ENCODE measurements at regions not wholly inside any gene's neighbourhood (a gene's known extent, or its start where the extent isn't known, plus 50 kb on each side); places are given as distances from the start of the nearest gene placed in this dataset.

DNA sequence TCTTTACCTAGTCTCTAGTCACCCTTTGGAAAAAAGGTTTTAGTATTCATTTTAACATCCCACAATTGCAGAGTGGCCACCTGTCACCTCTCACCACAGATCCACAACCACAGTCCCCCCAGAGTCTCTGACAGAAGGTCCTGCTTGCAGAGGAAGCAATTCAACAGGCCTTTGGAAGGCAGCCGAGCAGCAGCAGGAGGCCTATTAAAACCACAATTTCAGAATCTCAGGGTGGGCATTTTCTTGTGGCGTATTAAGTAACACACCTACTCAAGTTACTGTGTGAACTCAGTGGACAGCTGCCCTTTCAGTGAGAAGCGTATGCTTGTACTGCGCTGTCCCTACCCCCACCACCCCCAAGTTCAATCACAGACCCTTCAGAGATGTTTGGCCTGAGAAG lies 234.0 kb upstream of the HMGA2 start:
- H3K27ac ChIP-seq (ENCODE audit: low read depth, low read length, poor library complexity, severe bottlenecking): no peak overlapping the region
- no peak overlapping the region for H3K4me3 ChIP-seq (ENCODE audit: low read depth, low read length, poor library complexity, severe bottlenecking)
- H3K36me3 ChIP-seq (ENCODE audit: insufficient read depth, low read length): no peaks in the 10 kb centered on the region
- no peak for DNase-seq (ENCODE audit: low spot score)
- no peaks in the 10 kb centered on the region for H3K4me1 ChIP-seq (ENCODE audit: insufficient read depth, low read length, poor library complexity, severe bottlenecking)
- intact Hi-C loops (cut with micrococcal nuclease; ENCODE audit: unreplicated experiment): no loop called here
- ChIA-PET CTCF (ENCODE audit: unreplicated experiment) (no interaction called here), POLR2A (no interaction called here)
- H3K9me2 ChIP-seq (ENCODE audit: insufficient read depth, low read length): no peaks in the 10 kb centered on the region
- no TSS peak for BruUV-seq (replicated peaks)
- no peaks in the 10 kb centered on the region for H4K20me1 ChIP-seq (ENCODE audit: insufficient read depth, low read length)
- no peak overlapping the region for H3K4me2 ChIP-seq (ENCODE audit: low read length)
- no peaks in the 10 kb centered on the region for H3K79me2 ChIP-seq (ENCODE audit: insufficient read depth, low read depth, low read length)
- no peak overlapping the region for H2AFZ ChIP-seq (ENCODE audit: low read length)
- no peaks in the 10 kb centered on the region for H3K9me3 ChIP-seq (ENCODE audit: low read length)
- no peak for TF ChIP-seq EZH2phosphoT487 (IDR thresholded peaks at IDR 0.05; ENCODE audit: borderline replicate concordance, low read depth, low read length)
- TF ChIP-seq, protein P1, sequence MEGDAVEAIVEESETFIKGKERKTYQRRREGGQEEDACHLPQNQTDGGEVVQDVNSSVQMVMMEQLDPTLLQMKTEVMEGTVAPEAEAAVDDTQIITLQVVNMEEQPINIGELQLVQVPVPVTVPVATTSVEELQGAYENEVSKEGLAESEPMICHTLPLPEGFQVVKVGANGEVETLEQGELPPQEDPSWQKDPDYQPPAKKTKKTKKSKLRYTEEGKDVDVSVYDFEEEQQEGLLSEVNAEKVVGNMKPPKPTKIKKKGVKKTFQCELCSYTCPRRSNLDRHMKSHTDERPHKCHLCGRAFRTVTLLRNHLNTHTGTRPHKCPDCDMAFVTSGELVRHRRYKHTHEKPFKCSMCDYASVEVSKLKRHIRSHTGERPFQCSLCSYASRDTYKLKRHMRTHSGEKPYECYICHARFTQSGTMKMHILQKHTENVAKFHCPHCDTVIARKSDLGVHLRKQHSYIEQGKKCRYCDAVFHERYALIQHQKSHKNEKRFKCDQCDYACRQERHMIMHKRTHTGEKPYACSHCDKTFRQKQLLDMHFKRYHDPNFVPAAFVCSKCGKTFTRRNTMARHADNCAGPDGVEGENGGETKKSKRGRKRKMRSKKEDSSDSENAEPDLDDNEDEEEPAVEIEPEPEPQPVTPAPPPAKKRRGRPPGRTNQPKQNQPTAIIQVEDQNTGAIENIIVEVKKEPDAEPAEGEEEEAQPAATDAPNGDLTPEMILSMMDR (conservative IDR thresholded peaks at IDR 0.05; ENCODE audit: low read length): no peak

DNA sequence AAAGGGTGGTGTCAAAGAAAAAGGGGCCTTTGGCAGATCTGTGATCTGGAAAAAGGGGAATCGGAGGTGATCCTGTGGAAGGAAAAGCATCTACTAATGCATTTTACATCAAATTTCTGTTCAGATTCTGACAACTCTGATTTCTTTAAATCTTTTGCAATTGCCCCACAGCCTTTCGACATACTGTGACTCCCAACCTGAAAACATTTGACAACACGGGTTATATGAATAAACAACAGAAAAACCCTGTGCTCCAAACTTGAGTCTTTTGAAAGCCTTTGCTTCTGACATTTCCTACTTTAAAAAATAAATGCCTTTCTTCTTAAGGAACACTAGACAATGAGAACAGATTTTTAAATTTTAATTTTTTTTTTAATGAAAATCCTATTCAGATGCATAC lies 231.9 kb upstream of the HMGA2 start:
- no peak for TF ChIP-seq EZH2phosphoT487 (IDR thresholded peaks at IDR 0.05; ENCODE audit: borderline replicate concordance, low read depth, low read length)
- TF ChIP-seq, protein P1 (conservative IDR thresholded peaks at IDR 0.05; ENCODE audit: low read length): no peak
- no peaks in the 10 kb centered on the region for H3K9me2 ChIP-seq (ENCODE audit: insufficient read depth, low read length)
- no peaks in the 10 kb centered on the region for H3K36me3 ChIP-seq (ENCODE audit: insufficient read depth, low read length)
- H3K27ac ChIP-seq (ENCODE audit: low read depth, low read length, poor library complexity, severe bottlenecking): no peak overlapping the region
- DNase-seq (ENCODE audit: low spot score): no peak
- no peaks in the 10 kb centered on the region for H3K4me1 ChIP-seq (ENCODE audit: insufficient read depth, low read length, poor library complexity, severe bottlenecking)
- no peaks in the 10 kb centered on the region for H3K9me3 ChIP-seq (ENCODE audit: low read length)
- no peak overlapping the region for H3K4me2 ChIP-seq (ENCODE audit: low read length)
- BruUV-seq (replicated peaks): no TSS peak
- H3K79me2 ChIP-seq (ENCODE audit: insufficient read depth, low read depth, low read length): no peaks in the 10 kb centered on the region
- H3K4me3 ChIP-seq (ENCODE audit: low read depth, low read length, poor library complexity, severe bottlenecking): no peak overlapping the region
- H2AFZ ChIP-seq (ENCODE audit: low read length): no peak overlapping the region
- CTCF ChIA-PET (ENCODE audit: unreplicated experiment): no interaction called here
- intact Hi-C loops (cut with micrococcal nuclease; ENCODE audit: unreplicated experiment): no loop called here
- POLR2A ChIA-PET: no interaction called here
- no peaks in the 10 kb centered on the region for H4K20me1 ChIP-seq (ENCODE audit: insufficient read depth, low read length)

DNA sequence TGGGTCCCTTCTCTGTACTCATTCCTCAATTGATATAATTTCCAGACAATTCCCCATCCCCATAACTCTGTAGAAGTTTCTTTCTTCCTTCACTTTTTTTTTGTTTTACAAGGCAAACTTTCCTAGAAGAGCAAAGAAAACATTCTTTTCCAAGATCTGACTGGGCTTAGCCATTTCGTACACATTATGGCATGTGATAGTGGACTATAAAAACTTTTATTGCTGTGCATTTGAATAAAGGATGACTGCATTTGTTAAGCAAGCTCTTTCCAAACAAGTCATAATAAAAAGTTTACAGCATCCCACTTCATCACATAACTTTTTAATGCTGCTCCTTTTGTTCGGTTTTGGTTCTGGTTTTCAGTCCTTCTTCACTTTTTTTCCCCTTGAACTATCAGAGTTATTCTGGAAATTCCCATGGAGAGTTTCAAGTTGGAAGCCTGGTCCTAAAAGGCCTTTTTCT lies 231.0 kb upstream of the HMGA2 start:
- H2AFZ ChIP-seq (ENCODE audit: low read length): no peak overlapping the region
- POLR2A ChIA-PET: no interaction called here
- DNase-seq (ENCODE audit: low spot score): no peak
- H3K4me3 ChIP-seq (ENCODE audit: low read depth, low read length, poor library complexity, severe bottlenecking): no peak overlapping the region
- no peaks in the 10 kb centered on the region for H3K79me2 ChIP-seq (ENCODE audit: insufficient read depth, low read depth, low read length)
- no peak for TF ChIP-seq EZH2phosphoT487 (IDR thresholded peaks at IDR 0.05; ENCODE audit: borderline replicate concordance, low read depth, low read length)
- TF ChIP-seq, protein P1 (conservative IDR thresholded peaks at IDR 0.05; ENCODE audit: low read length): no peak
- no peaks in the 10 kb centered on the region for H3K36me3 ChIP-seq (ENCODE audit: insufficient read depth, low read length)
- no peaks in the 10 kb centered on the region for H4K20me1 ChIP-seq (ENCODE audit: insufficient read depth, low read length)
- BruUV-seq (replicated peaks): no TSS peak
- no peaks in the 10 kb centered on the region for H3K9me3 ChIP-seq (ENCODE audit: low read length)
- no peak overlapping the region for H3K27ac ChIP-seq (ENCODE audit: low read depth, low read length, poor library complexity, severe bottlenecking)
- intact Hi-C loops (cut with micrococcal nuclease; ENCODE audit: unreplicated experiment): no loop called here
- H3K4me1 ChIP-seq (ENCODE audit: insufficient read depth, low read length, poor library complexity, severe bottlenecking): no peaks in the 10 kb centered on the region
- no peak overlapping the region for H3K4me2 ChIP-seq (ENCODE audit: low read length)
- no peaks in the 10 kb centered on the region for H3K9me2 ChIP-seq (ENCODE audit: insufficient read depth, low read length)
- CTCF ChIA-PET (ENCODE audit: unreplicated experiment): no interaction called here

Measured in OCI-LY7 (cell line).